Lung (tissue), 11 donors: ENCODE measurements at regions not wholly inside any gene's neighbourhood (a gene's known extent, or its start where the extent isn't known, plus 50 kb on each side); places are given as distances from the start of the nearest gene placed in this dataset.

Experiments used
- ATAC-seq: fragments of 200-7000 bp; cut with Tn5 transposase; one replicate; pipeline ENCODE4 v1.9.1; 2020; ENCODE audit warnings: moderate number of reproducible peaks; ENCODE audit not compliant: insufficient read depth, low FRiP score
- DNase-seq, 3 donors: peaks; one replicate each; pipeline ENCODE4 v3.0.0-alpha.2; 2013 to 2017
- H3K27ac ChIP-seq, 2 donors: one replicate each; pipeline ENCODE4 v1.5.1; 2013; ENCODE audit warnings: mild to moderate bottlenecking in 2 of 2, moderate library complexity in 2 of 2, control low read depth in 1 of 2, inconsistent platforms in 1 of 2, low read depth in 1 of 2, low read length in 1 of 2
- H3K27me3 ChIP-seq, 3 donors: one replicate each; pipeline ENCODE4 v1.5.1; 2013; ENCODE audit warnings: low read length in 2 of 3; ENCODE audit not compliant: control insufficient read depth in 3 of 3, insufficient read depth in 3 of 3
- H3K36me3 ChIP-seq, 4 donors: one replicate each; pipeline ENCODE4 v1.5.1; 2013; ENCODE audit warnings: low read length in 4 of 4, mild to moderate bottlenecking in 1 of 4, moderate library complexity in 1 of 4; ENCODE audit not compliant: control insufficient read depth in 4 of 4, insufficient read depth in 4 of 4
- H3K4me1 ChIP-seq, 5 donors: one replicate each; pipeline ENCODE4 v1.5.1; 2013; ENCODE audit warnings: low read length in 5 of 5, mild to moderate bottlenecking in 2 of 5, moderate library complexity in 1 of 5; ENCODE audit not compliant: control insufficient read depth in 5 of 5, insufficient read depth in 5 of 5
- H3K4me3 ChIP-seq: one replicate; pipeline ENCODE4 v1.5.1; 2013; ENCODE audit warnings: mild to moderate bottlenecking, control low read depth, moderate library complexity
- H3K9ac ChIP-seq, 2 donors: one replicate each; pipeline ENCODE4 v1.5.1; 2013; ENCODE audit warnings: low read length in 2 of 2, control low read depth in 1 of 2; ENCODE audit not compliant: insufficient read depth in 1 of 2
- H3K9me3 ChIP-seq, 4 donors: one replicate each; pipeline ENCODE4 v1.5.1; 2013; ENCODE audit warnings: low read length in 3 of 4, mild to moderate bottlenecking in 1 of 4, moderate library complexity in 1 of 4; ENCODE audit not compliant: control insufficient read depth in 4 of 4, insufficient read depth in 3 of 4
- CTCF ChIP-seq: IDR thresholded peaks from 2 replicates; pipeline ENCODE4 v1.5.1; 2012; ENCODE audit warnings: mild to moderate bottlenecking; ENCODE audit errors: control extremely low read depth, extremely low read depth
- WGBS, 2 donors: extraction: QIAGEN DNeasy Blood & Tissue Kit; methylation state at CpG; one replicate each; pipeline ENCODE4 v1.1.7; 2013; 5-methylcytosine and 5-hydroxymethylcytosine counted together
- donor health status: control.
- donor health status: control.
- donor health status: Bipolar disorder and iron deficiency.
- donor health status: healthy.
- donor health status: DM: yes; HTN: yes; CAD: no.

GRCh38 chr6:163694072-163694471 lies 279.6 kb downstream of the QKI start:
- no peak for DNase-seq
- WGBS, 2 donors: 91 to 96% methylated on average over 3 of the region's 3 CpGs
- Histone ChIP-seq H3K9me3 (peaks cover 0 to 4% (median 0%) of the 10 kb centered on the region in 4 donors), H3K36me3 (no peaks in the 10 kb centered on the region), H3K4me3 (no peak overlapping the region), H3K4me1 (peaks cover 0 to 6% (median 0%) of the 10 kb centered on the region in 5 donors), H3K27ac (no peak overlapping the region), H3K9ac (no peak overlapping the region), H3K27me3 (no peaks in the 10 kb centered on the region)
- no peak for TF ChIP-seq CTCF
- ATAC-seq: no peak

GRCh38 chr6:163691049-163691448 lies 276.5 kb downstream of the QKI start:
- 91 to 92% methylated on average over 8 of the region's 8 CpGs for WGBS, 2 donors
- DNase-seq (no peak), ATAC-seq (no peak)

DNA sequence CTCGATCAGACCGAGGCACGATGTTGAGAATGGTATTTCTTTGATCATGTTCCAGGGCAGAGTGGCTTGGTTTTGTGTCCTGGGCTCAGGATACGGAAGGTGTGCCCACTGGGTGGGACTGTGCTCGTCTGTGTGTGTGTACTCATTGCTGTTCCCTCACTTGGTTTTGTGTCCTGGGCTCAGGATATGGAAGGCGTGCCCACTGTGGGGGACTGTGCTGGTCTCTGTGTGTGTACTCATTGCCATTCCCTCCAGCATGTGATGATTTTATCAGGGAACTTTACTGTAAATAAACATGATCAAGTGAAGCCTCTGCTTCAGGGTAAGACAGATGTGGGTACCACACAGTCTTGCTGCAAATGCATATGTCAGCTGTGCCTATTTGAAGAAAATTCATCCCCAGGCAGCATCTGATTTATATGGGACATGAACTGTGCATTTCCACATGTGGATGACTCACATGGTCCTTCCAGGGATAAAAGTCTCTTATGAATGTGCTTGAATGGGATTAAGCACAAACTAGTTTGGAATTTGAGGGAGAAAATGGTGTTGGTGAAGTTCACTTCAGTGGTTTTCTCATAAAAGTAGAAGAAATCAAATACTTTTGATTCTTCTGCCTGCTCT lies 274.3 kb downstream of the QKI start:
- no peak for DNase-seq
- peaks cover 0 to 3% (median 0%) of the 10 kb centered on the region in 3 donors for H3K27me3 ChIP-seq
- H3K9me3 ChIP-seq: peaks cover 0 to 4% (median 0%) of the 10 kb centered on the region in 4 donors
- no peak for TF ChIP-seq CTCF
- 69 to 79% methylated on average over 6 of the region's 6 CpGs for WGBS, 2 donors
- no peaks in the 10 kb centered on the region for H3K4me1 ChIP-seq
- H3K27ac ChIP-seq: no peak overlapping the region
- ATAC-seq: no peak
- no peaks in the 10 kb centered on the region for H3K36me3 ChIP-seq
- no peak overlapping the region for H3K4me3 ChIP-seq
- no peak overlapping the region for H3K9ac ChIP-seq

More at GRCh38 chr6:163691049-163691448, 276.5 kb downstream of the QKI start:
- Histone ChIP-seq H3K4me1 (peaks cover 0 to 6% (median 0%) of the 10 kb centered on the region in 5 donors), H3K27ac (no peak overlapping the region), H3K9ac (no peak overlapping the region), H3K27me3 (peaks cover 0 to under 1% (median 0%) of the 10 kb centered on the region in 3 donors), H3K4me3 (no peak overlapping the region), H3K36me3 (no peaks in the 10 kb centered on the region), H3K9me3 (peaks cover 0 to 4% (median 0%) of the 10 kb centered on the region in 4 donors)
- no peak for TF ChIP-seq CTCF

DNA sequence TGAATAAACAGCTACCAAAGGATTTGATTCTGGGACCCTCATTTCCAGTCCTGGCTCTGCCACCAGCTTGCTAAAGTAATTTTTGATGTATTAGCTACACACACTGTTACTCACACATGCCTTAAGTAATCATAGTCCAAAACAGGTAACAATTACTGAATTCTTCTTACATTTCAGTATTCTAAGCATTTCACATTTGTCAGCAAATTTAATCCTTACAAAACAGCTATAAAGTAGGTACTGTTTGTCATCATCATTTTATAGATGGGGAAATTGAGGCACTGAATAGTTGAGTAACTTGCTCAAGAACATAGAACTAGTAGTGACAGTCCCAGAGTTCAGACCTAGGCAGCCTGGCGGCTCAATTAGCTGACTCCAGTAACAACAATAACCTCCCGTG lies 272.6 kb downstream of the QKI start:
- H3K9ac ChIP-seq: no peak overlapping the region
- TF ChIP-seq CTCF: no peak
- H3K9me3 ChIP-seq: peaks cover 0 to 6% (median 0%) of the 10 kb centered on the region in 4 donors
- WGBS, 2 donors: 96 to 97% methylated on average over 2 of the region's 2 CpGs
- no peaks in the 10 kb centered on the region for H3K36me3 ChIP-seq
- ATAC-seq: no peak
- H3K27me3 ChIP-seq: peaks cover 0 to 3% (median 0%) of the 10 kb centered on the region in 3 donors
- H3K4me3 ChIP-seq: no peak overlapping the region
- no peaks in the 10 kb centered on the region for H3K4me1 ChIP-seq
- no peak for DNase-seq
- no peak overlapping the region for H3K27ac ChIP-seq
